Left lung (tissue), 4 donors: ENCODE measurements at regions not wholly inside any gene's neighbourhood (a gene's known extent, or its start where the extent isn't known, plus 50 kb on each side); places are given as distances from the start of the nearest gene placed in this dataset.
"Not testable (repeated sequence)": the region's sequence is repeated elsewhere in the genome, so short reads cannot be mapped to it uniquely, and the experiment has no call there.

Experiments used
- ATAC-seq: fragments of 200-7000 bp; cut with Tn5 transposase; one replicate; pipeline ENCODE4 v1.9.1; 2020; ENCODE audit warnings: moderate library complexity
- DNase-seq, 4 donors: peaks; one replicate each; pipeline ENCODE4 v3.0.0-alpha.2; 2013 to 2020
- H3K27ac ChIP-seq, 2 donors: fragments of 200-600 bp; sonication (generic) in 1 of 2; one replicate each; pipeline versions ENCODE4 v1.5.0 to v1.8.0; 2020 to 2021
- H3K27me3 ChIP-seq, 2 donors: fragments of 200-600 bp; sonication (generic) in 1 of 2; one replicate each; pipeline versions ENCODE4 v1.5.0 to v1.8.0; 2020 to 2021
- H3K36me3 ChIP-seq, 2 donors: fragments of 200-600 bp; sonication (generic) in 1 of 2; one replicate each; pipeline versions ENCODE4 v1.5.0 to v1.8.0; 2020 to 2021
- H3K4me1 ChIP-seq, 2 donors: fragments of 200-600 bp; one replicate each; pipeline ENCODE4 v1.8.0; 2021
- H3K4me3 ChIP-seq, 2 donors: fragments of 200-600 bp; sonication (generic) in 1 of 2; one replicate each; pipeline versions ENCODE4 v1.5.0 to v1.8.0; 2020 to 2021; ENCODE audit warnings: mild to moderate bottlenecking in 1 of 2
- H3K9me3 ChIP-seq, 2 donors: fragments of 200-600 bp; sonication (generic) in 1 of 2; one replicate each; pipeline versions ENCODE4 v1.5.0 to v1.8.0; 2020 to 2021
- CTCF ChIP-seq, 2 donors: fragments of 200-600 bp; sonication (generic) in 1 of 2; IDR thresholded peaks; one replicate each; pipeline versions ENCODE4 v1.5.0 to v1.8.0; 2021; ENCODE audit warnings: antibody characterized with exemption in 2 of 2
- intact Hi-C, 2 donors: fragments of 100-400 bp; cut with DNase I; formaldehyde crosslinking; loops; one replicate each; pipeline versions ENCODE4 v1.11.2 to v1.14.2; 2022
- donor health status: DM: no; HTN: yes; CAD: no.
- donor health status: DM: no; HTN: no; CAD: no.

DNA sequence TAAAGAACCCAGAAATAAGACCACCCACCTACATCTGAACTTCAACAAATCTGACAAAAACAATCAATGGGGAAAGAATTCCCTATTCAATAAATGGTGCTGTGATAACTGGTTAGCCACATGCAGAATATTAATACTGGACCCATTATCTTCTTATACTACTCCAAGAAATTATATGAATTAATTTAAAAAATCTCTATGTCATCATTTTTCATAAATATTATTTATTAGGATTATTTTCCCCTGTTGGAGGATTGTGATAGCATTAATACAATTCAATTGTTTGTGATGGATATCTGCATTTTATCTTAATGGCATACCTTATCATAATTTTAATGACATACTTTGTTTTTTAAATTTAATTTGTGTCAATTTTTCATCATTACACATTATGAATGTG is 682.2 kb upstream of the CTNND2 start:
- no peak for DNase-seq
- no peak overlapping the region for H3K27ac ChIP-seq
- no peak for ATAC-seq
- no peaks in the 10 kb centered on the region for H3K36me3 ChIP-seq
- intact Hi-C loops, result no loop called here
- no peaks in the 10 kb centered on the region for H3K27me3 ChIP-seq
- H3K4me1 ChIP-seq, result no peaks in the 10 kb centered on the region
- TF ChIP-seq CTCF (IDR thresholded peaks at IDR 0.05), result no peak
- peaks cover 0 to 15% of the 10 kb centered on the region in 2 donors for H3K9me3 ChIP-seq
- no peak overlapping the region for H3K4me3 ChIP-seq

DNA sequence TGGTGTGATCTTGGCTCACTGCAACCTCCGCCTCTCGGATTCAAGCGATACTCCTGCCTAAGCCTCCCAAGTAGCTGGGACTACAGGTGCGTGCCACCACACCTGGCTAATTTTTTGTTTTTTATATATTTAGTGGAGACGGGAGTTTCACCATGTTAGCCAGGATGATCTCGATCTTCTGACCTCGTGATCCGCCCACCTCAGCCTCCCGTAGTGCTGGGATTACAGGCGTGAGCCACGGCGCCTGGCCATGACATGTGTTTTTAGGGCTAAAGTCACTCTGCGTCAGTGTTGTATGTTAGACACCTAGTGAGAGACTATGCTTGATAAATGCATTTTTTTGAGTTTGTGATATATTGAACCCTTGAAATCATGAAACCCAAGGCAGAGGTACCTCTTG is 674.6 kb upstream of the CTNND2 start:
- ATAC-seq, H3K4me1 ChIP-seq, H3K4me3 ChIP-seq, H3K36me3 ChIP-seq, H3K27me3 ChIP-seq, H3K27ac ChIP-seq, intact Hi-C loops: not testable (repeated sequence)
- peaks cover 0 to 26% of the 10 kb centered on the region in 2 donors for H3K9me3 ChIP-seq
- peak in 1 of 4 donors; percentile 51 for DNase-seq

GRCh38 chr5:12576953-12577352 is 672.7 kb upstream of the CTNND2 start:
- H3K27me3 ChIP-seq, H3K4me3 ChIP-seq, DNase-seq, H3K4me1 ChIP-seq, ATAC-seq, H3K27ac ChIP-seq, H3K36me3 ChIP-seq, intact Hi-C loops: not testable (repeated sequence)
- H3K9me3 ChIP-seq, result peaks cover 0 to 28% of the 10 kb centered on the region in 2 donors

- H3K4me1 ChIP-seq, H3K4me3 ChIP-seq, H3K27me3 ChIP-seq, H3K27ac ChIP-seq, H3K36me3 ChIP-seq, intact Hi-C loops, ATAC-seq: not testable (repeated sequence)
- peak in 1 of 4 donors; percentile 75 for DNase-seq
- H3K9me3 ChIP-seq, result peaks cover 0 to 28% of the 10 kb centered on the region in 2 donors
Observed at GRCh38 chr5:12574298-12575093, 670.2 kb upstream of the CTNND2 start.

DNA sequence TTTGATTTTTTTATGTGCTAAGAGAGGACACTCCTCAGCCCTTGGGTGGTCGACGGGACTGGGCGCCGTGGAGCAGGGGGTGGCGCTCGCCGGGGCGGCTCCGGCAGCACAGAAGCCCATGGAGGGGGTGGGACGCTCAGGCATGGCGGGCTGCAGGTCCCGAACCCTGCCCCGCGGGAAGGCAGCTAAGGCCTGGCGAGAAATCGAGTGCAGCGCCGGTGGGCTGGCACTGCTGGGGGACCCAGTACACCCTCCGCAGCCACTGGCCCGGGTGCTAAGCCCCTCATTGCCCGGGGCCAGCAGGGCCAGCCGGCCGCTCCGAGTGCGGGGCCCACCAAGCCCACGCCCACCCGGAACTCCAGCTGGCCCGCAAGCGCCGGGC is 669.7 kb upstream of the CTNND2 start:
- H3K4me3 ChIP-seq, H3K36me3 ChIP-seq, H3K27me3 ChIP-seq, H3K4me1 ChIP-seq, ATAC-seq, H3K27ac ChIP-seq, intact Hi-C loops: not testable (repeated sequence)
- H3K9me3 ChIP-seq, result peaks cover 0 to 26% of the 10 kb centered on the region in 2 donors
- peak in 1 of 4 donors; percentile 53 for DNase-seq

DNA sequence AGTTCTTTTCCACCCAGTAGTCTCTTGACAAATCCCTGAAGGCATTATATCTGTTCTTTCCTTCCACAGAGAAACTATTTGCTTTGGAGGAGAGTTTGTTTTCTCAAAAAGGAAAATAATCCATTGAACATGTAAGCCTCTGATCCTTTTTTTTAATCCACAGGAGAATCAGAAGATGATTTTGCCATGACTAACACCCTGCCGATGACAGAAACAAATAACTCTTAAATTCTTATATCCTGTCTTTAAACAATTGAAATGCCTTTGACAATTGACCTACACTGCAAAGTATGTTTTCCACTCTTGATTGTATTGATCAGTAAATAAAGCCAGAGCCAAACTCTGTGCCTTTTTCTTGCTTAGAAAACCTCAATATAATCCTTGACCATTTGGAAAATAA is 666.4 kb upstream of the CTNND2 start:
- H3K4me3 ChIP-seq, result no peak overlapping the region
- no peak for TF ChIP-seq CTCF (IDR thresholded peaks at IDR 0.05)
- DNase-seq, result no peak
- H3K4me1 ChIP-seq, result no peaks in the 10 kb centered on the region
- H3K27ac ChIP-seq, result no peak overlapping the region
- ATAC-seq, result no peak
- peaks cover 0 to 19% of the 10 kb centered on the region in 2 donors for H3K9me3 ChIP-seq
- intact Hi-C loops, result no loop called here
- no peaks in the 10 kb centered on the region for H3K27me3 ChIP-seq
- no peaks in the 10 kb centered on the region for H3K36me3 ChIP-seq

GRCh38 chr5:12566441-12566840 is 662.2 kb upstream of the CTNND2 start:
- Histone ChIP-seq H3K9me3 (peaks cover 0 to 11% of the 10 kb centered on the region in 2 donors), H3K27ac (no peak overlapping the region), H3K27me3 (no peaks in the 10 kb centered on the region), H3K4me1 (no peaks in the 10 kb centered on the region), H3K4me3 (no peak overlapping the region), H3K36me3 (no peaks in the 10 kb centered on the region)
- intact Hi-C loops, result no loop called here
- ATAC-seq (no peak), DNase-seq (no peak)
- no peak for TF ChIP-seq CTCF (IDR thresholded peaks at IDR 0.05)
